G401 (cell line): ENCODE measurements at regions not wholly inside any gene's neighbourhood (a gene's known extent, or its start where the extent isn't known, plus 50 kb on each side); places are given as distances from the start of the nearest gene placed in this dataset.
"Not testable (repeated sequence)": the region's sequence is repeated elsewhere in the genome, so short reads cannot be mapped to it uniquely, and the experiment has no call there.

Experiments used
- DNase-seq: peaks from one replicate; pipeline ENCODE4 v3.0.0-alpha.2; 2015; ENCODE audit warnings: low spot score
- in situ Hi-C: cut with HindIII; loops from 2 replicates; pipeline ENCODE4 v1.10.0; 2016; ENCODE audit warnings: low sequenced_read_pairs, mixed read lengths

DNA sequence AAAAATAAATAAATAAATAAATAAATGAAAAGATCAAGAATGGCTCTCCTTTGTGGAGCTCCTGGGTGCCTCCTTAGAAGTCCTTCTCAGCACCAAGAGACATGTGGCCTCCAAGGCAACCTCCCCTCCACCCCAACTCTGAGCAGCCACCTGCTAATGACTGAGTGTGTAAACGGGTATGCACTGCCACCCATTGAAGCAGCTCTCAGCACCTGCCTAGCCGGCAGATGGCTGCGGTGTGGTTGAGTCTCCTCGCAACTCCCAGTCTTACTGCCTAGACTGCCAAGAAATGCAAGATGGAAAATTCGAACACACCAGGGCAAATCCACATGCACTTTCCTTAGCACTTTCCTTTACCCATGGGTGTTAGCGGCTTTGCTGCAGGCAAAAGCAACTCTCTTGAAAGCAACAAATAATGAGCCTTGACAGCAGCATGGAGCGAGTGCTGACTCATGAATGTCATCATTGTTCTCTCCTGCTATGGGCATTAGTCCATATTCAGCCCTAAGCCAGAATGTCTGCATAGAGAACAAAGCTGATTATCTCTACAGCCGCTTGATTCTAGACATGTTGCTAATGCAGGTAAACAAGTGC is 913.9 kb upstream of the AUTS2 start:
- DNase-seq: peak; percentile 37
- in situ Hi-C loops: no loop called here

DNA sequence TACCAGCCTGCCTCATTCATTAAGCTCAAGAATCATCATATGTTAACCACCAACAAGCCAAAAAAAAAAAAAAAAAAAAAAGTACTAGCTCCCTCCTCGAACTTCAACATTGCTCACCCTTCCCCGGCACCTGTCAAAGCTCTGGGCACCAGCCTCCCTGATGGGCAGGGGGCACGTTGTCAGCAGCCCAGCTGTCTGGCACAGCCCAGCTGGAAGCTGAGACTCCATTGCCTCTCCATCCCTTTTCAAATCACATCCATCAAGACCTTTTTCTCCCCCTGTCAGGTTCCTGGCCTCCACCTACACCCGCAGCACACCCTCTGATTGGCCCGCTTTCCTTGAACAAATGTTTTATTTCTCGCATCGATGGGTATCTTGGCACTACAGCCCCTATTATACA is 913.3 kb upstream of the AUTS2 start:
- in situ Hi-C loops: no loop called here
- DNase-seq: peak; percentile 25

DNA sequence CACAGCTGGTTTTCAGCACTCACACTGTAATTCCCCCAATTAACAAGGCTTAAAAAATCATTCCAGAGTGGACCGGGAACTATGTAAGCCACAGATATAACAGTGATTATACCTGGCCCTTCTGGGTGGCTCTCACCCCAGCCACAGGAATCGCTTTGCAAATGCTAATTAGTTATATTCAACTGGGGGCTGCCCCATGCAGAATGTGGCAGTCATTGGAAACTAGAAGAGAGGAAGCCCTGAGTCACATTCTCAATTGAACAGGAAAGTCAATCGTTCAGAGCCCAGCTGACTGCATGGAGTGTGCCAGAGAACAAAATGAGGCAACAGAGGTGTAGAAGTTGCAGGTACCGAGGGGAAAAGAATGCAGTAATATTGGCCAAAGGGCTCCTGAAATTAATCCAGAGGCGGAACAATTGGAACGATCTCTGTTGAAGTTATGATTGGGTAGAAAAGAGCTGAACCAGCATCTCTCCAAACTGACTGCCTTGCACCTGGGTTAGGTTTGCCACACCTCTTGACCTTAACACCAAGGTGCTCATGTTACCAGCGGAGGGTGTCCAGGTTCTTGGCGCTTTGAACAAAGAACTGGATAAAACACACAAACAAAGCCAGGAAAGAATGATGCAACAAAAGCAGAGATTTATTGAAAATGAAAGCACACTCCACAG is 909.7 kb upstream of the AUTS2 start:
- DNase-seq: no peak
- in situ Hi-C loops: no loop called here

DNA sequence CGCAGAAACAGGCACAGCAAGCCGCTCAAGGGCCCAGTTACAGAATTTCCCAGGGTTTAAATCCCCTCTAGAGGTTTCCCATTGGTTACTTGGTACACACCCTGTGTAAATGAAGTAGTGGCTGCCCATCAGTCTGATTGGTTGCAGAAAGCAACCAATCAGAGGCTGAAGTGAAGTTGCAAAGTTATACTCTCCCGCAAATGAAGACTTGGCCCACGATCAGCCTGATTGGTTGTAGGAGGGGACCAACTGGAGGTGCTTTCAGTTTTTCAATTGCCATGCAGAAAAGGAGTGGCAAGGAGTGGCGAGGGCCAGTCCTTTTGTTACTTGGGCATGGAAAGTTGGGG is 909.2 kb upstream of the AUTS2 start:
- no peak for DNase-seq
- in situ Hi-C loops: no loop called here

DNA sequence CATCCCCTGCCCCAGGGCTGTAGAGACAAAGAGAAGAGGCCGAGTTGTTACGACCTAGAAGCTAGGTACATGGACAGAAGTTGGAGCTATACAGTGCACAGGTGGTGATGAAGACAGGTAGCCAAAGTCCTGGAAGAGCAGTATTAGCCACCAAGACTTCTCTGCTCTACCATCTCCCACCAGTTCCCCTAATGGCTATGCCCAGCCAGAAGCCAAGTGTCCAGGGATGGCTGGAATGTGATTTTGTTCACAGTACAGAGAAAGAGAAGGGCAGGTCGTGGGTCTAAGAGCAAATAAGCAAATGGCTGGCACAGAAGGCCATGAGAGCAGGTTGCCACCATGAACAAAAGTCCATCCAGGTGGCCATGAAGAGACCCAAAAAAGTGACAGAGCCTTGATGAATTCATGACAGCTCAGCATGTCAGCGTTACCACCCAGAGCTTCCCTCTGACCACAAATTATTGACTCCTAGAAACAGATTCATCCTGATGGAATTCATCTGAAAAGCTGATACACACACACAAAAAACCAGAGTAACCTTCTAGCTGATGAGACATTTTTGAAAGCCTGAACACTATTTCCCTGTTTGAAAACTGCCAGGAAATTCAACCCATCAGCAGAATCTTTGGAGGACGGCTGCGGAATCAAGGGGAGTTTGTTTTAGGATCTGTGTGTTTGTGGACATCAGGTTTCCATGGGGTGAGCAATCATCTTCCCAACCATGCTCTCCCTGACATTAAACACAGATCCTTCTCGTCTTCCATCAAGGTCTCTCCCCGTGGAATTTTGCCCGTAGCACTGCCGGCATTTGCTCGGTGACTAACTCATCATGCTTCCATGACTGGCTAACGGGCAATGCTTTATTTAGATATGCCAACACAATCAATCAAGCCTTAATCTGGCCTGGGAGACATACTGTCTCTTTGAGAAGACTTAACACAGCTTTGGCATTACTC is 906.7 kb upstream of the AUTS2 start:
- in situ Hi-C loops: no loop called here
- no peak for DNase-seq

DNA sequence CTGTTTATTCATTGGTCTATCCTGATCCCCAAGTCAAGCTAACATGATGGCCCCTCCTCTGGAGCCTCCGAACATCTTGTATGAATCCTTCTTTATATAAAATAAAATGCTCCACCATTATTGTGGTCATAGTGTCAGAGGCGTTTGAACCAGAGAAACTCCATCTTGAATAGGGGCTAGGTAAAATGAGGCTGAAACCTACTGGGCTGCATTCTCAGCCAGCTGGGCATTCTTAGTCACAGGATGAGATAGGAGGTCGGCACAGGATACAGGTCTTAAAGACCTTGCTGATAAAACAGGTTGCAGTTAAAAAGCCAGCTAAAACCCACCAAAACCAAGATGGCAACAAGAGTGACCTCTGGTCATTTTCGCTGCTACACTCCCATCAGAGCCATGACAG is 905.8 kb upstream of the AUTS2 start:
- in situ Hi-C loops: no loop called here
- no peak for DNase-seq

DNA sequence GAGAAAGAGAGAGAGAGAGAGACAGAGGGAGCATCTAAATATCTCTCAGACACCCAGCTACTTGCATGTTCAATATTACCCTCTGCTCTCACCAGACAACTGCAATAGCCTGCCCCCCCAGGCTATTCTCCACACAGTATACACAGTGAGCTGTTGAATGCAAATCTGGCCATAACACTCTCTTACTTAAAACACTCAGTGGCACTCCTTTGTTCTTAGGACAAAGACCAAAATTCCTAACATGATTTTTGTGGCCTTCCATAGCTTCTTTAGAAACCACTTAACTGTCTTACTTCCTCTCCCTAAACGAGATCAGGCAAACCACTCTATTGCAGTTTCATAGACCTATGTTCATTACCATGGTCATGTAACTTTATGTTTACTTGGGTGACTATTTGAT is 903.6 kb upstream of the AUTS2 start:
- in situ Hi-C loops: no loop called here
- DNase-seq: no peak

DNA sequence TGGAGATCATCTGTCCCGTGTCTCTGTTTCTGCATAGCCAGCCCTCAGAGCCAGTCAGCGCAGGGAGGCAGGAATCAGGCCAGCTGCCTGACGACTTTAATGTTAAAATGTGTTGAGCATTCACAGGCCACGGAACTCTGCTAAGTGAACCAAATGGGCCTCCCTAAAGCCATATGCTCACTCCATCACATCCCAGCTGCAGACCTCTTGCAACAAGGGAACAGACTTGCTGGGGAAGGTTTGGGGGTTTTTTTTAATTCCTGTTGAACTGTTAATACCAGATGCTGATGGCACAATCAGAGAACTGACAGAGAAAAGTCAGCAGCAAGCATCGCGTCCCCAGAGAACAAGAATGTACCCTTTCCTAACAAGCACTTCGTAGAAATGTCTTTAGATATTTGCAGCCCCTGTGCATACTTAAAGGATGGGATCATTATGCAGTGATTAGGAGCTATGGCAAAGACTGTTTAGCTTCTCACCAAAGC is 900.4 kb upstream of the AUTS2 start:
- DNase-seq: peak; percentile 6

DNA sequence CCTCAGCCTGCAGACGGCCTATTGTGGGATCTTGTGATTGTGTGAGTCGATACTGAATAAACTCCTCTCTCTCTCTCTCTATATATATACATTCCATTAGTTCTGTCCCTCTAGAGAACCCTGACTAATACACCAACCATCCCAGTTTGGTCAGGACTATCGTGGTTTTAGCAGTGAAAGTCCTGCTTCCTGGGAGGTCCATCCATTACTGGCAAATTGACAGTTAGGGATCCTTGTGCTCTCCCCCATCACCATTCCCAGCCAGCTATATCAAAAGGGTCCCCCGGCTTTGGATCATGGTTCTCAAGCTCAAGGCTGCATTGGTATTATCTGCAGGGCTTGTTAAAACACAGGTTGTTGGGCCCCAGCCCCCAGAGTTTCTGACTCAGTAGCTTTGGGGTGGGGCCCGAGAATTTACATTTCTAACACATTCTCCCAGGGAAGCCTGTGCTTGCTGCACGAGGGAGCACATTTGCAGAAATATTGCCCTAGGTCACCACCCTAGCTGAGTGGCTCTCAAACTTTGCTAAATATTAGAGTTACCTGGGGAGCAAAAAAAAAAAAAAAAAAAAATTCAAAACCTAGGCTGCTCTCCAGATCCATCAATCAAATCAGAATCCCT is 899.1 kb upstream of the AUTS2 start:
- no peak for DNase-seq
- in situ Hi-C loops: no loop called here

More for the DNA sequence above, 900.4 kb upstream of the AUTS2 start:
- in situ Hi-C loops: no loop called here

DNA sequence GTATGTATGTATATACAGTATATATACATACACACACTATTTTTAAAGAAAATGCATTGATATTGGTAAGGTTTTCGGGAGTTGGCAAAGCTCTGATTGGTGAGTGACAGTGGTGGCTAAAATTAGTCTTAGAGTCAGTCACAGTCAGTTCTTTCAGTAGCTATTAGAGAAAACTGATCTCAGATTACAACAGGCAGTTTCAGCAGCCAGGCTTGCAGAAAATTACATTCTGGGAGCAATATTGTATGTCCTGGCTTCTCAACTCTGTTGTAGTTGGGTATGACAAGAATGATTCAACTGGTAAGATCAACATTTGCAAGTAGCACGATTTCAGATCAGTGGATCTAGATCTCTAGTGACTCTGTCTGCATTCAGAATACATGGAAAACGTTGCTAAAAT is 897.9 kb upstream of the AUTS2 start:
- no peak for DNase-seq
- in situ Hi-C loops: no loop called here

DNA sequence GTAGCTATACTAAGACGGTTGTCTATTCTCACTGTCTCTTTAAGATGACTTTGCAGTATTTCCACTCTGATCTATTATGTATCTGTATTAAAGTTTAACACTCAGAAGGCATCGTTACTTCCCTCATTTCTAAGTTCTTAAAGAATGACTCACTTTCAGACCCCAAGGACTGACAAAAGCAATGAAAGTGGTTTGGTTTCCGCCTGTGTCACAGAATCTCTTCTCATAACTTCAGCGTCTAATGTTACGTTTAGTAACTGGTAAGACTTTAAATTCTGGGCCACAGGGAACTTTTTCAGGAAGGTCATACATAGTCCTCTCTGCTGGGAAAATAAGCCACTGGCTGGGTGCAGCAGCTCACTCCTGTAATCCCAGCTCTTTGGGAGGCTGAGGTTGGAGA is 892.0 kb upstream of the AUTS2 start:
- DNase-seq: no peak
- in situ Hi-C loops: no loop called here

DNA sequence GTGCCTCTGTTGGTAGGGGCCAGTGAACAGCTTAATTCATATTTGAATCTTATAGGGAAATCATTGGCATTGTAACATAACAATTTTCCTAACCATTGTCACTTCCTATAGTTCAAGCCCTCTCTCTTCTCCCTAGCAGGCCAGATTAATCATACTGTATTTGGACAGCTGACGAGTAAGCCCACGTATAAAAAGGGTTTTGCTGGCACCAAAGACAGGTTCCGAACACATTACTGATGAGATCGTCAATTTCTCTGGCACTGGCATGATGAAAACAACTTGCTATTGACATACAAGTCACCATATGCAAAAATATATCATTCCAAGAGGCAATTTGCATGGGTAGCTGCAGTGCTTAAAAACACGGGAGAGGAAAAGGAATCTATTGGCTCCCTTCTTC is 891.1 kb upstream of the AUTS2 start:
- in situ Hi-C loops: no loop called here
- no peak for DNase-seq

DNA sequence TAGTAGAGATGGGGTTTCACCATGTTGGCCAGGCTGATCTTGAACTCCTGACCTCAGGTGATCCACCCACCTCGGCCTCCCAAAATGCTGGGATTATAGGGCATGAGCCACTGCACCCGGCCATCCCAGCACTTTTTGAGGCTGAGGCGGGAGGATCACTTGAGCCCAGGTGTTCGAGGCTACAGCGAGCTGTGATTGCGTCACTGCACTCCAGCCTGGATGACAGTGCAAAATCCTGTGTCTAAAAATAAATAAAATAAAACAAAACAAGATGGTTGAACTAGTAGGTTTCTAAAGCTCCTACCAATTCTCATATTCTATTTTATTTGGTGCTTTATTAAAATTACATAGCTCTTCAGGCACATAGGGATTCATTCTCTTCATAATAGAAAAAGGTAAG is 890.3 kb upstream of the AUTS2 start:
- DNase-seq: no peak
- in situ Hi-C loops: no loop called here

DNA sequence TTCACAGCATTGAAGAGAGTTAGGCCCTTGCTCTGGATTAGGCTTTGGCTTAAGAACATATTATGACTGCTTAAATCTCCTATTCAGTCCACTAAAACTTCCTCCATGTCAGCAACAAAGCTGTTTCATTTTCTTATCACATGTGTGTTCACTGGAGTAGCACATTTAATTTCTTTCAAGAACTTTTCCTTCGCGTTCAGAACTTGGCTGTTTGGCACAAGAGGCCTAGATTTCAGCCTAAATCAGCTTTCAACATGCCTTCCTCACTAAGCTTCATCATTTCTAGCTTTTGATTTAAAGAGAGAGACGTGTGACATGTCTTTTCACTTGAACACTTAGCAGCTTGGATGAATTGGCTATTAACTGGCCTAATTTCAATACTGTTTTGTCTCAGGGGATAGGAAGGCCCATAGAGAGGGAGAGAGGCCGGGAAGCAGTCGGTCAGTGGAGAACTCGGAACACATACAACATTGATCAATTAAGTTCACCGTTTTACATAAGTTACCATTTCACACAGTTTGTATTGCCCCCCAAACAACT is 885.2 kb upstream of the AUTS2 start:
- DNase-seq: no peak
- in situ Hi-C loops: no loop called here

DNA sequence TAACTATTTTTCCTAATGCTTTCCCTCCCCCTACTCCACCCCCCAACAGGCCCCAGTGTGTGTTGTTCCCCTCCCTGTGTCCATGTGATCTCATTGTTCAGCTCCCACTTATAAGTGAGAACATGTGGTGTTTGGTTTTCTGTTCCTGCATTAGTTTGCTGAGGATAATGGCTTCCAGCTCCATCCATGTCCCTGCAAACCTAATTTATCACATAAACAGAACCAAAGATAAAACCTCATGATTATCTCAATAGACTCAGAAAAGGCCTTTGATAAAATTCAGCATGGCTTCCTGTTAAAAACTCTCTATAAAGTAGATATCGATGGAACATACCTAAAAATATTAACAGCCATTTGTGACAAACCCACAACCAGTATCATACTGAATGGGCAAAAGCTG is 884.1 kb upstream of the AUTS2 start:
- in situ Hi-C loops, DNase-seq: not testable (repeated sequence)

DNA sequence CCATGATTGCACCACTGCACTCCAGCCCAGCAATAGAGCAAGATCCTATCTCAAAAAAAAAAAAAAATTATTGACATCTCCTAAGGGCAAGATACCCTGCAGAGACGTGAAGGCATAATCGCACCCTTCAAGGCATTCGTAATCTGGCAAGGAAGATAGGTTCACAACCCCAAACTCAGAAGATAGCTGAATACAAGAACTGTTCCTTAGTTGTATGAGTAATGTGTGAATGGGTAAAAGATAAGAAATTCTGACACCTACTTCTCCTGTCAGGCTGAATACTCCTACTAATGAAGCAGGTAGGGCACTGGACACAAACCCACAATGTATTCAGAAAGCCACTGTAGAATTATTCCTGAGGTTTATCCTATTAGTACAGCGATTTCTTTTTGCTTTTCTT is 882.4 kb upstream of the AUTS2 start:
- no peak for DNase-seq
- in situ Hi-C loops: no loop called here

DNA sequence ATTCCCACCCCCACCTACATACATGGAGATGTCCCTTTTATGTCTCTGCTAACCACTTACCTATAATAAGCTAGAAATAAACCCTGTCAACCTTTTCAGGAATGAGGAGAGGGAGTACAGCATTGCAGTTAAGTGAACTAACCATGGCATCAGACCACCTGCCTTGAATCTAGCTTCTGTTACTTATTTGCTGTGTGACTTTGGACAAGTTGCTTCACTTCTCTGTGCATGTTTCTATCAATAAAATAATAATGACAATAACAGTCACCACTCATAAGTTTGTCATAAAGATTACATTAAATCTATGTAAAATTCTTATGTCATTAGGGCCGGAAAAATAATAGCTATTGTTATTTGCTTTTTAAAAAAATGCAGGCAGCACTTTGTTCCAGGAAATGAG is 881.1 kb upstream of the AUTS2 start:
- in situ Hi-C loops: no loop called here
- no peak for DNase-seq

DNA sequence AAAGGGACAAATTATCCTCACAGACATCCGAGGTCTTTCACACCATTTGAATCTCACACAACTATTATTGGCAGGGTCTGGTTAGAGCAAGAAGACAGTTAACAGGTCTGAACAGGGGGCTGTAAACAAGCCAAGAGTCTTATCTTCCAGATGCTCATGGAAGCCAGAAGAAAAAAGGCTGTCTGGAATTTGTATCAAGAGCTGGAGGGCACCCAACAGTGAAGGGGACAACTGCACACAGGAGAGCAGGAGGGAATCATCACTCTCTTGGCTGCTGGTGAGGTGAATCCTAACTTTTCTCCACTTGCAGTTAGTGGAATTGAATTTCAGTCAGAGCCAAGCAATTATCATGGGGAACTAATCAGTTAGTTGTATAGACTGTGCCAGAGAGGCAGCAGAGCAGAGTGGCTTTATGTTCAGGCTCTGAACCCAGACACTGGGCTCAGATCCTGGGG is 880.2 kb upstream of the AUTS2 start:
- DNase-seq: no peak

DNA sequence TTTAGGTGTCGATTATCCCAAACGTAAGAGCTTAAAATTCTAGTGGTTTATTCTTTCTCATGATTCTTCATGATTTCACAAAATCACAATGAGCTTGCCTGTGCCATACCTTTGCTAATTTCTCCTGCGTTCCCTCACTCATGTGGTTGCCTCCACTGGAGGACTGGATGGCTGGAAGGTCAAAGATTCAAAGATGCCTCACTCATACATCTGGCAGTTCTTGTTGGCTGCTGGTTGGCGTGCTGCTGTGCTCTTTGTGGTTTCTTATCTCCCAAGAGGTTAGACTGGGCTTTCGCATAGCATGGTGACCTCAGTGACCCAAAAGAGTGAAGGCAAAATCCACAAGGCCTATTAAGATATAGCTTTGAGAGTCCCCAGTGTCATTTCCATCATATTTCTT is 877.6 kb upstream of the AUTS2 start:
- DNase-seq: no peak
- in situ Hi-C loops: no loop called here

More for the DNA sequence above, 880.2 kb upstream of the AUTS2 start:
- in situ Hi-C loops: no loop called here
